ENCODE measurements at regions not wholly inside any gene's neighbourhood (a gene's known extent, or its start where the extent isn't known, plus 50 kb on each side); places are given as distances from the start of the nearest gene placed in this dataset.

DNA sequence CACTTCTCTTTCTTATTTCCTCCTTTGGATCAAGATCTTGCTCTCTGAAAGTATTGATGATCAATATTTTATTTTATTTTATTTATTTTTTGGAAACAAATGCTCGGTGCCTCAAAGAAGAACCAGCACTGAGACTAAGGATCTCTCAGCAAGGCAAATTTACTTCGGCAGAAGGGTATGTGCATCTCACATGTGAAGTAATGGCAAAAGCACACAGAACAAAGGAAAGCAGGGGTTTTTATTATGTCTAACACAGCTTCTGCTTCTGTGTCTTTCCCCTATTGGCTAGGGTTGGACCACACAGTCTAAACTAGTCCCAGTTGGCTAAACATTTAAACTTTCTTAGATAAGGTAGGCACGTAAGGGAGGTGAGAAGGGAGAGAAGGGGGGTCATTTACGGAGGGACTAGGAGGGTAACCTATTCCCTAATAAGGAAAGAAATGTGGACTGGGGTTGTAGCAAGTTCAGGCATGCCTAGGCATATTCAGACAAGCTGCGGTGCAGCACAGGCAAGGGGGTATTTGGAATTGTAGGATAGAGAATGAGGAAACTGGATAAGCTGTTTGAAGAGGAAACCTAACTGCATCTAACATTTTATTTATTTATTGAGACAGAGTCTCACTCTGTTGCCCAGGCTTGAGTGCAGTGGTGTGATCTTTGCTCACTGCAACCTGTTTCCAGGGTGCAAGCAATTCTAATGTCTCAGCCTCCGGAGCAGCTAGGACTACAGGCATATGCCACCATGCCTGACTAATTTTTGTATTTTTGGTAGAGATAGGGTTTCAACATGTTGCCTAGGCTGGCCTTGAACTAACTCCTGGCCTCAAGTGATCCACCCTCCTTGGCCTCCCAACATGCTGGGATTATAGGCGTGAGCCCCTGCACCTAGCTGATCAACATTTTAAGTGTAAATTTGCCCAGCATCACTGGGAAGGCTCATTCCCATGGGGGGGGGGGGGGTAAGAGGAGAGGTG, 90.0 kb upstream of the EIF5 start (continued):
- TF ChIP-seq TCF7 (IDR thresholded peaks at IDR 0.05; ENCODE audit: low read depth) (no peak), ZNF816 (CRISPR knock-in tag; IDR thresholded peaks at IDR 0.05; ENCODE audit: borderline replicate concordance) (no peak), YEATS4 (CRISPR knock-in tag; IDR thresholded peaks at IDR 0.05; ENCODE audit: borderline replicate concordance) (no peak), MED13 (CRISPR knock-in tag; IDR thresholded peaks at IDR 0.05) (peak; percentile 47; the same call in 1 of the 2 replicates), ZBTB10 (CRISPR knock-in tag; IDR thresholded peaks at IDR 0.05; ENCODE audit: borderline replicate concordance) (no peak), EP300 (IDR thresholded peaks at IDR 0.05; ENCODE audit: low read depth in 2 of 2, low read length in 2 of 2) (peak in 1 of 2 experiments; percentile 39; a peak in 1 of 4 replicates), EP300 (CRISPR knock-in tag; IDR thresholded peaks at IDR 0.05; ENCODE audit: borderline replicate concordance) (0 out of 2 replicates have a peak, but pooled peaks have one; percentile 19), ATM (IDR thresholded peaks at IDR 0.05; ENCODE audit: borderline replicate concordance) (no peak), ZNF572 (CRISPR knock-in tag; IDR thresholded peaks at IDR 0.05) (no peak), HOXA3 (CRISPR knock-in tag; IDR thresholded peaks at IDR 0.05) (0 out of 2 replicates have a peak, but pooled peaks have one; percentile 8), RFX1 (IDR thresholded peaks at IDR 0.05) (no peak), DRAP1 (CRISPR knock-in tag; IDR thresholded peaks at IDR 0.05) (peak; percentile 30; the same call in 1 of the 2 replicates), USF2 (IDR thresholded peaks at IDR 0.05; ENCODE audit: low read depth, low read length) (no peak), USF2 (CRISPR knock-in tag; IDR thresholded peaks at IDR 0.05; ENCODE audit: borderline replicate concordance) (peak; percentile 72; the same call in 1 of the 2 replicates), MAX (IDR thresholded peaks at IDR 0.05) (peak; percentile 47), ZC3H13 (CRISPR knock-in tag; IDR thresholded peaks at IDR 0.05) (no peak), ZBTB42 (CRISPR knock-in tag; IDR thresholded peaks at IDR 0.05) (no peak), PATZ1 (CRISPR knock-in tag; IDR thresholded peaks at IDR 0.05) (peak; percentile 35; the same call in 1 of the 2 replicates), POLR2AphosphoS5 (IDR thresholded peaks at IDR 0.05; ENCODE audit: low read depth, low read length) (peak; percentile 65), ZNF713 (CRISPR knock-in tag; IDR thresholded peaks at IDR 0.05) (no peak), ZNF749 (CRISPR knock-in tag; IDR thresholded peaks at IDR 0.05; ENCODE audit: borderline replicate concordance) (no peak), MTA1 (CRISPR knock-in tag; IDR thresholded peaks at IDR 0.05; ENCODE audit: borderline replicate concordance) (no peak), BRCA1 (CRISPR knock-in tag; IDR thresholded peaks at IDR 0.05) (no peak)

Data from HepG2 (cell line).